Stimulated activated CD4-positive, alpha-beta T cell treated with anti-CD3 and anti-CD28 coated beads, Interleukin-2, amount 100 ng/mL, for 4 hours (primary cell): ENCODE measurements at regions not wholly inside any gene's neighbourhood (a gene's known extent, or its start where the extent isn't known, plus 50 kb on each side); places are given as distances from the start of the nearest gene placed in this dataset.

ENCODE experiments used
- DNase-seq: peaks from one replicate; pipeline ENCODE4 v3.0.0-alpha.2; 2020; ENCODE audit warnings: low read depth

DNA sequence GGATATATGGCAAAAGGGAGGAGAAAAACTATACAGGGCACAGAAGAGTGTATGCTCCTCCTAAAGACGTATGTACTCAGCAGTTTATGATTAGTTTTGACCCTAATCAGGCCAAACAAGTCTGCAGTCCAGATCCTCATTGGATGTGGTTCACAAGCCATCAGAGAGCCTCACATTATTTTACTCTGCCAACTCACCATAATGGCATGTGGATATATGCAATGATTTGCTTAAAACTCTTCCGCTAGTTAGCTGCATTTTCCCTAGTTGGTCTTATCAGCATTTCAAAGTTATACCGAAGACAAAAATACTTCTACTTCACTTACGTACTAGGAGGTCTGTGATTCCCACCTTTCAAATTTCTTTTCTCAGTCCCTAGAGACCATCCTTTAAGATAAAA is 198.4 kb downstream of the CMPK2 start:
- DNase-seq: no peak

DNA sequence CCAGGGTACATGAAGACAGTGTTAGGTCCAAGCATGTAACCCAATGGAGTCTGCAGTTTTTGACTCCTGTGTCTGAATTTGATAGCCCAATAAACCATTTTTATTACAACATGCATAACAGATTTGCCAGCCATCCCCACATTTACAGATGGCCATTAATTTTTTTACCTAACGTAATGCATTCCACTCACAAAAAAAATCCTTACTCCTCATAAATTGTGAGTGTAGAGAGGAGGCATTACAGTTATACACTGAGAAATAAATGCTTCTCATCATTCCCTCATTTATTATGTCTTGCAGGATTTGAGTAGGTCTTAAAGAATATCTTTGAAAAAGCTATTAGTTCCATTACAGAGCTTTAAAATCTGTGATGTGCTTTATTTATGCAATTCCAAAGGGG is 193.8 kb downstream of the CMPK2 start:
- DNase-seq: no peak

DNA sequence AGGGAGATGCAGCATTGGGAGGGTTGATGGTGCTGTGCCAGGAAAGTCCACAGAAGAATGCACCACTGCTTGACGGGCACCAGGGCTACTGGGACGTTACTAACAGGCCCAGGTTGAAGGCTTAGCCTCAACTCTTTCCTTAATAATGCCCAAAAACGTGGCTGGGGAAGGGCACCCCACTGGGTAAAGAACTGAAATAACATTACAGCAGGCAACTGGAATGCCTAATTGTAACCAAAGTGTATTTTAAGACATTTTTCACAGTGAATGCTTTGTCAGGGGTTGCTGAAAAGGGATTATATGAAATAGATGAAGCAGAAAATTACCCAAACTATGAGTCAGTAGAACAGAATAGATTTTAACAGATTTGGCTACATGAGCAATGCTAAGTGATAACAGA is 191.3 kb downstream of the CMPK2 start:
- DNase-seq: no peak

DNA sequence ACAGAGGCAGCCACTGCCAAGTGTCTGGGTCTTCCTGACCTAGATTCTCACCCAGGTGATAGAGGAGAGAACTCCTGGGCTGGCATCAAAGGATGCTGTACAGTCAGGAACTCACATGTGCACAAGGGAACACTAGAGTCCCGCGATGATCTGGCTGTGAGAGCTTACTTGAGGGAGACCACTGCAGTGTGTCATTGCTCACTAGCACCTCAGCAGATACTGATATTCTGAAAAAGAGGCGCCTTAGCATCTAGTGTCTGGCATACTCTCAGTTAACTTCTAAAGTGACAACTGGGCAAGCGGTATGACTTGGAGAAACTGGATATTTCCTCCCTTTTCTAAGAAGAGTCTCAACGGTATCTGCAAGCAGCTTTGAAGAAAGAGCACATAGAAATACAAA is 189.9 kb downstream of the CMPK2 start:
- no peak for DNase-seq

DNA sequence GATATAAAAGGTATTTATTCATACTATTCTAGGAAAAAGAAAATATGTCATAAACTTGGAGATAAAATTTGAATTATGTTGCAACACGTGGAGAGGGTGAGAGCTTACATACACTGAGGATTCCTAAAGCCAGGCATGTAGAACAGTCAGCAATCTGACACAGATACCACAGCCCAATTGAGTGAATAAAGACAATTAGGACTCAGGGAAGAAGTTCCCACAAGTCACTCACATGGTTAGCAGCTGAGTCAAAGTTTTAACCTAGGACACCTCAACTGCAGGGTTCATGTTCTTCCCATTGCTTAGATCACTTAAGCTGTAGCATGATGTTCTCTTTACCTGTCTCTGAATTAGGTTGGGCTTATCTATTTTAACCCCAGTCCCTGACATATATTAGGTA is 189.5 kb downstream of the CMPK2 start:
- DNase-seq: no peak

DNA sequence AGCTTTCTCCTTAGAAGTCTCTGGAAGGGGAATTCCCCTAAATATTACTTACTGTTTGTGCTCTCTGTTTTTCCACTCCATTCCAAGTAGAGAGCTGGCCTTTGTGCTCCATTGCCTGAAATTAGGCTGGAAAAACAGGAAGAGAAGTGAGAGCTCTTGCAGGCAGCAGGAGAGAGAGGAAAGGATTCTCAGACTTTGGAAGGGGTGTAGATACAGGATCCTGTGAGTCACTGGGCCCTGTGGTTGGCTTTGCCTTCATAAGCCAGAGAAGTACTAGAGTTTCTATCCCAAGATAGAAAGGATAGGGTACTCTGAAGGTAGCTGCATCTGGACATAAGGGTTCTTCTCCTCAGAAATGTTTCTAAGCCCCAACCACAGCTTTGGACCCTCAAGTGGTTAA is 188.9 kb downstream of the CMPK2 start:
- DNase-seq: no peak

DNA sequence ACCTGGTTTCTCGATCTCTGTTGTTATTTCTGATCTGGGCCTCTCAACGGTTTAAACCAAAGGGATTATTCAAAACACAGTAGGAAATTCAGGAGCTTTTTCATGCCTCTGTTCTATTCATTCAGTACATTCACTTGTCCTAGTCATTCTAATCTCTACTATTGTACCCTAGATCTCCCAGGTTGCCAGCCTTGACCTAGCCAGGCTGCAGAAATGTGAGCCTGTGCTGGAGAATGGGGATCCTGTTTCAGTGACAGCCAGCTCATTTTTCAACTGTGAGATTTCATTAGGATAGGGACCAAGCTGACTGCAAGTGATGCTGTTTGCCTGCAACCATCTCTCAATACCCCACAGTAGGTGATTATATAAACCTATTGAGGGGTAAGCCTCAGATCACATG is 186.2 kb downstream of the CMPK2 start:
- DNase-seq: no peak

DNA sequence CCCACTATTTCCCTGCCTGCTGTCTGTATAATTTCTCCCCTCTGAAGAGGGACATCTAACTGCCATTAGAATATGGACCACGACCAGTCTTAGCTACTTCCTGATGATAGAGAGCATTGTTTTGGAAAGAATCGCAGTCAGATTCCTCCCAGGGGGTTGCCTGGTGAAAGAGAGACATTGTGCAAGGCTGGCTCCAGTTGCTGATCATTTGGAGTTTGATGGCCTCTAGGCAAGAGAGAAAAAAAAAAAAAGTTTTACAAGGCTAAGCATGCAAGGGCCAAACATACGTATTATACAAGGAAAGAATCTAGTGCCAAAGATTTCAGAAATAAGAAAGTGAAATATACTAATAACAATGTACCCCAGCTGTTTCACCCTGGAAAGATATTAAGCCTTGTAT is 182.2 kb downstream of the CMPK2 start:
- no peak for DNase-seq

DNA sequence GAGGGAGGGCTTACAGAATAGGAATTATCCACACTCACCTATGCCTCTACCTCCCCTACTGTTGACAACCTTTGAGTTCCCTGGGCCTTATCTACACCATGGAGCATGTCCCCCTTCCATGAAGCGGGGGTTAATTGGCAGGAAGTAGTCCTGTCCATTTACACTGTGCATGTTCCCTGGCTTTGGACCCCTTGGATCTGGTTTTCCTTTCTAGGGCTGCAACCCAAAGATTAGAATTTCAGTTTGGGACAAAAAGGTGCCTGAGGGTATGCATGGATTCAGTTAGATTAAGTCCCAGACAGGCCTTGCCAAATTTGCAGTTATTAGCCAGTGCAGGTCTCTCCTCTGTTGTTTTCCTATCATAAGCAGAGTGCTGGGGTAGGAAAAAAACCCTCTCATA is 180.3 kb downstream of the CMPK2 start:
- DNase-seq: no peak

DNA sequence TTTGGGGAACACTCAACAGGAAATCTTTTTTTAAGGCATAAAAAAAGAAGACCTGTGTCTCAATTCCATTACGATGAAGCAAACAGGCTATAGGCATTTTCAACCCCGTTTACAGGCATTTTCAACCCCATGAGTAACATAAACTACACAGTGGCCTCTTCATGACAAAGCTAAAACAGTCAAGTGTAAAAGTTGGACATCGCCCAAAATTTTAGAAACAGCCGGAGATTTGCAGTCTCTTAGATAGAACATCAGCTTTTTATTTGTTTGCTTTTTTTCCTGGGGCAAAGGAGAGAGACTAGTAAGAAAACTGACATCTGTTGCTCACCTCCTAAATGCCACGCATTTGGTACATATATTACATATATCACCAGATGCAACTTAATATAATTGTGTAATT is 173.7 kb downstream of the CMPK2 start:
- DNase-seq: no peak

DNA sequence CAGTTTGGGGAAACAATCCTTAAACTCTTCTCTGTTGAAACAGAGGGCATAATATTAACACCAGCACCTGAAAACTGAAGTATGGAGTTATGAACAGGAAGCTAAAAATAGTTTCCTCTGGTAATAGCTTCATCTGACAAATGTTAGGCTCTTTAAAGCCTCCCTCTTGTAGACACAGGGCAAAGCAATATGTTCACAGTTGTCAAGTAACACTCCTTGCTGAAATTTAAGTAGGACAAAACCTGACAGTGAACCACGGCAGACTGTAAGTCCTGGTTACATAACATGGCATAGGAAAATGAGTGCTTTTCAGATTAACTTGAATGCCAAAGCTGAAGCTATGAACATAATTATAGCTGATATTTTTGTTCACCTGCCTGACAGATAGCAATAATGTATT is 172.9 kb downstream of the CMPK2 start:
- DNase-seq: no peak

DNA sequence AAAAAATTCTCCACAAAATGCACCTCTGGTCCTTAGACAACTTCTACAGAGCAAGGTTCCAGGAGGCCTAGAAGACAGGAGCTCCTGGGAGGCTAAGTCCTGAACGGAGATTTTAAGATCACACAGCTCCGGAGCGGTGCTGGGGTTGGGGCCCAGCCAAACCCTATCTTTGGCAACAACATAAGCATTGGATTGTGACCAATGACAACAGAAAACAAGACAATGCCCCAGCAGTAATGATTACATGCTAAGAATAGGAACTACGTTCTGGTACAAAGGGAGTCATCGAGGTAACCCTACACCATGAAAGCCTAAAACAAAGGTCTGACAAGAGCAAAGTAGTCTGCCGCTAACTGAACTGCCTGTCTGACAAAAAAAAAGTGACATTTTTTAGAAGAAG is 171.2 kb downstream of the CMPK2 start:
- DNase-seq: no peak

DNA sequence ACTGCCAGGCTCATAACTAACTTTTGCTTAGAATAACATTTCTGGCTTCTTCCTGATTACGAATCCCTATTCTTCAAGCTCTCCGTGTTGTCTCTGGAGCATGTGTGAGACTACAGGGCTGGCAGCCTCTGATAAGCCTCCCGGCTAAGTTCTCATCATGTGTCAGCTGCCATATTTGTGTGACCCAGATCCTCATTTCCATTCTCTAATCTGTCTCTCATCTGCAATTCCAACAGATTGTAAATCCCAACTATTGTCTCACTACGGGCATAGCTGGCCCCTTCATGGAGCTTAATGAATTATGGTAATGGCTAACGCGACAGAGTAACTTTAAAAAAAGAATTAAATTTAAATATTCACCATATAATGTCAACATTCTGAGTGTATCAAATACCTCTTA is 165.4 kb downstream of the CMPK2 start:
- no peak for DNase-seq

DNA sequence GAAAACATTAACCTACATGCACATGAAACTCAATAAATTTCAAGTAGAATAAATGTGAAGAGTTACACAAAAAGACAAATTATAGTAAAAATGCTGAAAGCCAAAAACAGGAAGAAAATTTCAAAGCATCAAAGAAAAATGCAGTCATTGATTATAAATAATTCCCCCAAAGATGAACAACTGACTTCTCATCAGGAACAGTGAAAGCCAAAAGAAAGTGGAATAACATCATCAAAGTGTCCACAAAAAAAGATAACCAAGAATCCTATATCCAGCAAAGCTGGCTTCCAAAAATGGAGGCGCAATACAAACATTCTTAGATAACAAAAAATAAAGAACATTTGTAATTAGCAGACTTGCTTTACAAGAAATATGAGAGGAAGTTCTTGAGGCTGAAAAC is 161.6 kb downstream of the CMPK2 start:
- no peak for DNase-seq

DNA sequence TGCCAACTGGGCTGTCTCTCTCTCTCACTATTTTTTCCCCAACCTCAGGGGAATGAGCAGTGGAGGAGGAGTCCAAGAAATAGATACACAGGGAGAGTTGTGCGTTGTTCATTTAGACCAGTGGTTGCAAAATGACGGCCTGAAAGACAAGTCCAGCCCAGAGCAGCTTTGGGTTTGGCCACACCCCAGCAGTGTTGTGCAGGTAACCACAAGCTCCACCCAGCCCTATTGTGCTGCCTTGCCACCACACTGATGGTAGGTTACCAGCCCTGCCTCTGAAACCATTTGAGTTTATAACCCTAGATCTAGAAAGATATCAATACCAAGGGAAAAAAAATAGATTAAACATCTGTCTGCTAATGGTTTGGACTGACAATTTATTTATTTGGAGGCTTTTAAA is 144.3 kb downstream of the CMPK2 start:
- no peak for DNase-seq

DNA sequence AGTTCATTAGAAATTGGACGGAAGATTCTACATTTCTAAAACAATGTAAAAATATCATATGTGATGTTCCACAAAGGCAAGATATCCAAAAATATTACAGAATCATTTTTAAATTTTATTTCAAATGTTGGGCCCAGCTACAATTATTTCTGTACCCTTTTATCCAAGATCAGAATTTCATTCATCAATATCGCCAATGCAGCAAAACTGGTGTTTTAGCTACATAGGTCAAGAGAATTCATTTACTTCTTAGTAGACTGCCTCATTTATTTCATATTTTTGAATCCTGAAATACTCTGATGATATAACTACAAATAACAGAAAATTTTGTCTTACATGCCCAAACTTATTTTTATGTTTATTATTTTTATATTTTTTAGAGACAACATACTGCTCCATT is 143.1 kb downstream of the CMPK2 start:
- no peak for DNase-seq

DNA sequence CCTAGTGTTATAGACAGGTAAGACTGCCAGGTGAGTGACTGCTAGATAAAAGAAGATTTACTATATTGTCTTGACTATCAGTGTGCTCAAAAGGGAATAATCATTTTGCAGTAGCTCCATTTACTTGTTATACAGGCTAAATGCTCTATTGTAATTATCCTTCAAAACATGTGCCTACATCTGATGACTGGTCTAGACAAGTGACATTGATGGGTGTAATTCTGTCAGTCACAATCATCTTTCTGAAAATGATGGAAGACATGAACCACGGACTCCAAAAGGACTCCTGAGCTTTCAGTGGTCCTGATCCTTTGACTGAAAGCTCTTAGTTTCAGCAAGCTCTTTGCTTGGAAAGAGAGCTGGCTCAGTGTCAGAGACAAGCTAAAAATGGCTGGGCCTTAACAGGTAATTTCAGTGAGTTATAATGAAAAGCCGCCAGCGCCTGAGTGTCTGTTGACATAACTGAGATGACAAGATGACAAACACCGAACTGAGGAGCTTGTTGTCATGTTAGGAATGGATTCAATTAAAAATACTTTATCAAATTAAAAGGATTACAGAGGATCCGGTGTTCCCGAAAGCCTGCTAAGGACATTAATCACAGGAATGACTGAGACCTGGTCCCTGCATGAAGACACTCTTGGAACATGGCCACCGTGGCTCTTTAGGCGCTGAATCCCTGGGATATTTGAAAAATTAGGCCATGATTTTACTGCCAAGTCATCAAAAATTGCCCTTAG is 141.7 kb downstream of the CMPK2 start:
- DNase-seq: no peak

DNA sequence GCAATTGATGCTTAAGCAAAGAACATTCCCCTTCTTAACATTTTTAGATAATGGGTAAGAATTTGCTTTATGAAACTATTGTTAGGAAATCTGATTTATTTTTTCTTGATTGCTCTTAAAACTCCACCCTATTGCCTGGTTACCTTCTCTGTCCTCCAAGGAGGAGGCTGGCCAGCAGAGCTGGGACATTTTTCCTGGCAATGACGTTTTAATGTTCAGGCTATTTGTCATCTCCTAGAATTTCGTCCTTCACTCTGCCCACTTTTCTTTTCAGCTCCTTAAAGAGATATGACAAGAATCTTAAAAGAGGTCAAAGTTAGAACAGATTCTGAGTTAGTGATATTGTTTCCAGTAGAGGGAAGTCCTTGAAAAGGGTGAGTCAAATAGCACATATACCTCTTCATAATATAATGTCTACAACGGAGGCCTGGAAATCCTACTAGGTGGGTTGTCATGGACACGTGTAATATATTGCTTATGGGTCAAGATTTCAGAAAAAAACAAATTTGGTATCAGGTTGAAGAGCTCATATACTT is 141.0 kb downstream of the CMPK2 start:
- no peak for DNase-seq

DNA sequence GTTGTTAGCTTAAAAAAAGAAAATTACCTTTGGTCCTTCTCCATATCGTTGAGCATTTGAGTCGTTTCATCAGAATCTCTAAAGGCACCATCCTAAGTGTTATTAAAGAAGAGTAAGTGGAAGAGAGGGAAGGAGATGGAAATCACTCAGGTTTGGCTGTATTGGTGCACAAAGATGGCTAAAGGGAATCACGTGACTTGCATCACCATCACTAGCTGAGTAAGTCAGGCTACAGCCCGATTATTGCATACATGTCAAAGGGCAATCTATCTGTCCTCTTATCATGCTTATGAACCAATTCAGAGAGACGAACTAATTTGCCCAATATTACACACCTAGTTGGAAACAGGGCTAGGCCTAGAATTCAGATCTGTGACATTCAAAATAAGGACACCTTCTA is 137.6 kb downstream of the CMPK2 start:
- DNase-seq: no peak

DNA sequence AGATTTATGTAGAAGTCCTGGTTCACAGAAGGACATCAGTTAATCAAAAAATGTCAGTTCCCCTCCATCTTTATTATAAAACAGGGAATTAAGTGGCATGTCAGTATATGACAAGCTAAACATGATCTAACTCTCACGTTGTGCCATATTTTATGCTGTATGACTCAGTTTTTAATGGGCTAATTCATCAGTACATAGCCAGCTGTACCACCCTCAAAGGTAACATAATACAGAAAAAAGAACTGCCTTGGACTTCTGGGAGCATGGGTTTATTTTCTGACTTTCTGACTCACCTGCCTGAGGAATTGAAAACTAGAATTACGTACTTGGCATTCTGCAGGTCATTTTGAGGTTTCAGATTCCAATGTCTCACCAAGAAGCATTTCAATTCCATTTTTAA is 135.7 kb downstream of the CMPK2 start:
- no peak for DNase-seq

DNA sequence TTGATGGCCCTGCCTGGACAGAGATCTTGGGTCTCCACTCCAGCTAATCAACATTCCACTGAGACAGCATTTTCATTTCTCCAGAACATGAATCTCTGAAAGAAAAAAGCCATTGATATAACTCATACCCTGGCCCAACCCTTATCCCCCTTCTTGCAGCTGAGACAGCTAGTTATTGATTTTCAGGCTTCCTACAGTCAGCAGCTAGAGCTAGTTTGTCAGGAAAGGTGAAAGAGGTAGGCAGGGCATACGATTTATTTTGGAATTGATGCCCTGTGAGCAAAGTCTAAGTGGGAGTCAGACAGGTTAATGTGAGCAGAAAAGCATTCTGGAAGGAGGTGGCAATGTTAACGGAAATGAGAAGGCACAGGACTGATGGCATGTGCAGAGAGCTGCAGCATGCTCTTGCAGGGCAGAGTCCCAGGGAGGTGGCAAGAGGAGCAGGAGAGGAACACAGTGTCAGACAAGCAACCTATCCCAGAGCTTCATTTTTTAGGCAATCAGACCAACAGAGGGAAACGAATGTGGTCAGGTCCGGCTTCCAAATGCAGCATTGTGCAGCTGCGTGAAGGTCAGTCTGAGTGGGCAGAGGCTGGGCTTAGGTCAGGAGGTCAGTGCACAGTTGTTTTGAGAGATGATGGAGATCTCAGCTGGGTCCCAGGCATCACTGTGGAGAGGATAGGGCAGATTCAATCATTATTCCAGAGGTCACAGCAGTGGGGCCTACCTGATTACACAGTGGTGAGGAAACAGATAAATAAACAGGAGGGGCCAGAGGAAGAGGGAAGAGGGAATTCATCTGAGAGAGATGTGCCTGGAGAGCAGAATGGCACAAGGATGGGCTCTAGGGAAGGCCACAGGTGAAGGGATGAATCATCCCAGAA is 134.8 kb downstream of the CMPK2 start:
- no peak for DNase-seq

DNA sequence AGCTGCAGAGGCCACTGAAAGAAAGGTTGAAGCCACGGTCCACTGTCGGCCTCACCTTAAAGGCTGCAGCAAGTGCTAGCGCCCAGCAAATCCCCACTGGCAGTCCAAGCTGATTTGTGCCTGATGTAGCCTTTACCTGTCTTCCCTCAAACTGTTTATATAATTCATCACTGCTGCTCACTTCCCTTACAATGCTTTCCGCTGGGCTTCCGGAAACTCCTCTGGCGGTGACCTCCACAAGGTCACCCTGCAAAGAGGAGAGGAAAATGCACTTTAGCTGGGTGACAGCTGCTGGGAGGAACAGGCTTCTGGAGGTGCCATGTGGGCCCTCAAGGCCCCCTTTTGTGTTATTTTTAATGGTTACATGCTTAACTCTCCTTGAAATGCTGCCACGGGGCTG is 126.2 kb downstream of the CMPK2 start:
- DNase-seq: no peak

DNA sequence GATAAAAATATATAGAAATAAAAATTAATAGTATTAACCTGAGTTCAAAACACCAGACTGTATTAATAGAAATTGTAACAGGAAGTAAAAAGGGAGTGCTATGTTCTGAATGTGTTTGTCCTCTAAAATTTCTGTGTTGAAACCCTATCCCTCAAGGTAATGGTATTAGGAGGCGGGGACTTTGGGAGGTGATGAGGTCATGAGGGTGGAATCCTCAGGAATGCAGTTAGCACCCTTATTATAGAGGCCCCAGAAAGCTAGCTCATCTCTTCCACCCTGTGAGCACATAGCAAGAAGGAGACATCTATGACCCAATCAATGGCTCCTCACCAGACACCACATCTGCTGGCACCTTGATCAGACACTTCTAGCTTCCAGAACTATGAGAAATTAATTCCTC is 124.5 kb downstream of the CMPK2 start:
- no peak for DNase-seq
